ENCODE measurements at regions not wholly inside any gene's neighbourhood (a gene's known extent, or its start where the extent isn't known, plus 50 kb on each side); places are given as distances from the start of the nearest gene placed in this dataset.

DNA sequence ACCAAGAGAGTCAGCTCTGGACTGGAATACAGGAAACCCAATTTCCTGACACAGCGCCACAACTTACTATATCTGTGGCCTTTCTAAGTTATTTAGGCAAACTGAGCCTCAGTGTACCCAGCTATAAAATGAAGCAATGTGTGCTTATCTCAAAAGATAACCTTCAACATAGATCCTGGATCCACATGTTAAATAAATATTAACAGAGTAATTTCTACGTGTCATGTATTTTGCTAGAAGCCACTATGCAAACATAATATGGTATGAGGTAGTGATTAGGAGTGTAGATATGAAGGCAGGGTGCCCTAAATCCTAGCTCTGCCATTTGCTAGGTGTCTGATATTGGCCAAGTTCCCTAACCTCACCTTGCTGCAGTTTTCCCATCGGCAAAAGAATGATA lies 527.0 kb downstream of the RAB28 start:
- Mint-ChIP-seq H3K9me3 (peaks cover 0 to 4% (median 0%) of the 10 kb centered on the region in 7 donors), H3K4me3 (no peak overlapping the region), H3K27me3 (no peaks in the 10 kb centered on the region), H3K36me3 (no peaks in the 10 kb centered on the region), H3K27ac (no peak overlapping the region), H3K4me1 (no peaks in the 10 kb centered on the region)
- ATAC-seq (ENCODE audit: low read depth in 2 of 2) (no peak), DNase-seq (no peak)

- Mint-ChIP-seq H3K27me3 (no peaks in the 10 kb centered on the region), H3K27ac (no peak overlapping the region), H3K4me1 (no peaks in the 10 kb centered on the region), H3K4me3 (no peak overlapping the region), H3K36me3 (no peaks in the 10 kb centered on the region), H3K9me3 (peaks cover 0 to 4% (median 0%) of the 10 kb centered on the region in 7 donors)
- DNase-seq (no peak), ATAC-seq (ENCODE audit: low read depth in 2 of 2) (no peak)
Observed at GRCh38 chr4:12956026-12956425, 528.1 kb downstream of the RAB28 start.

DNA sequence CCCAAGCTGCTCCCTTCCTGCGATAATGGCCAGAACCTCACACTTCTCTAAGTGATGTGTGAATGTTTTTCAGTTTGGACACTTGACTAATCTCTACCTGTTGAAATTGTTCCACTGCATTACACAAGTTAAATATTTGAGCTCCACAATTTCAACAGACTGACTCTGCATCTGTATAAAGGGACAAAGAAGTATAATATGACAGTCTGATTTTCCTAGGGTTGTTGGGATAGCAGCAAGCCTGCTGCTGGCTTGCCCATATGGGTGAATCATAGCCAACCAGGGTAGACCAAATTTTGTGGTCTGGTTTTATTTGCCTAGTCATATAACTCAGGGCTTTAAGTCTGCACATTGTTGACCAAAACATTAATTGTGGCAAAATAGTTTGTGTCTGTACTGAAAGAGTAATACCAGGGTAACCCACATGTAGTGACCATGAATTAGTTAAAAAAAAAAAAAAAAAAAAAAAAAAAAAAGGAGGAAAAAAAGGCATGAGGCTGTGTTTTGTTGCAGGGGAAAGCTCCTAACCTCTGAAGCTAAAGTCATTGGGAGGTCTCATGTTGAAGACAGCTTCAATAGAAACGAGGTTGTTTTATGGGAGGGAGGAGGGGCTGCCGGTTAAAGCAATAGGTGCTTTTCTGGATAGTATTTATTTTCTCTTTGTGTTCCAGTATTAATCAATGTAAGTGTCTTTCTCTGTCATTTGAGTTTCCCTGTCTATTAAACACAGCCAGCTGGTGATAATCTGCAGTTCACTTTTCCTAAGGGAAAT lies 534.2 kb downstream of the RAB28 start:
- H3K36me3 Mint-ChIP-seq = no peaks in the 10 kb centered on the region
- ATAC-seq (ENCODE audit: low read depth in 2 of 2) (no peak), DNase-seq (no peak)
- no peak overlapping the region for H3K27ac Mint-ChIP-seq
- no peak overlapping the region for H3K4me3 Mint-ChIP-seq
- no peaks in the 10 kb centered on the region for H3K27me3 Mint-ChIP-seq
- H3K9me3 Mint-ChIP-seq = no peaks in the 10 kb centered on the region
- no peaks in the 10 kb centered on the region for H3K4me1 Mint-ChIP-seq

DNA sequence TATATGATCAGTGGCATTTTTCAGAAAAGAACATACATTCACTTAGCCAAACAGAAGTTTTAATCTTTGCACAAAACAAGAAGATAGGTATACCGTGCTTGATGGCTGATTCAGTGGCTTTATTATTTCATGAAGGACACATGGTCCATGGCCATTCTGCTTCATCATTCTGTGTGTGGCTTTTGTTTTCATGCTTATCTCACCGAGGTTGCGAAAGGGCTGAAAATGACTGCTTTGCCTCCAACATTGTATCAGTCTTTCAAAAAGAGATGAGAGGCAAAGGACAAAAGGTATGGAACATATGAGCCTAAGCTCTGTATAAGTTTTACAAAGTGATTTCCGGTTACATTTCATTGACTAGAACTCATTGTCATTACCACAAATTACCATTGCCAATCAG lies 541.1 kb downstream of the RAB28 start:
- no peaks in the 10 kb centered on the region for H3K36me3 Mint-ChIP-seq
- no peaks in the 10 kb centered on the region for H3K4me1 Mint-ChIP-seq
- H3K4me3 Mint-ChIP-seq = no peak overlapping the region
- ATAC-seq (ENCODE audit: low read depth in 2 of 2) = no peak
- H3K27ac Mint-ChIP-seq = no peak overlapping the region
- H3K27me3 Mint-ChIP-seq = no peaks in the 10 kb centered on the region
- DNase-seq = no peak
- peaks cover 0 to 8% (median 2%) of the 10 kb centered on the region in 7 donors for H3K9me3 Mint-ChIP-seq

GRCh38 chr4:12933760-12934221 lies 550.3 kb downstream of the RAB28 start:
- no peak overlapping the region for H3K4me3 Mint-ChIP-seq
- H3K9me3 Mint-ChIP-seq = peaks cover 6 to 16% (median 8%) of the 10 kb centered on the region in 7 donors
- no peaks in the 10 kb centered on the region for H3K36me3 Mint-ChIP-seq
- H3K4me1 Mint-ChIP-seq = no peaks in the 10 kb centered on the region
- ATAC-seq (ENCODE audit: low read depth in 2 of 2) (no peak), DNase-seq (no peak)
- H3K27me3 Mint-ChIP-seq = no peaks in the 10 kb centered on the region
- no peak overlapping the region for H3K27ac Mint-ChIP-seq

DNA sequence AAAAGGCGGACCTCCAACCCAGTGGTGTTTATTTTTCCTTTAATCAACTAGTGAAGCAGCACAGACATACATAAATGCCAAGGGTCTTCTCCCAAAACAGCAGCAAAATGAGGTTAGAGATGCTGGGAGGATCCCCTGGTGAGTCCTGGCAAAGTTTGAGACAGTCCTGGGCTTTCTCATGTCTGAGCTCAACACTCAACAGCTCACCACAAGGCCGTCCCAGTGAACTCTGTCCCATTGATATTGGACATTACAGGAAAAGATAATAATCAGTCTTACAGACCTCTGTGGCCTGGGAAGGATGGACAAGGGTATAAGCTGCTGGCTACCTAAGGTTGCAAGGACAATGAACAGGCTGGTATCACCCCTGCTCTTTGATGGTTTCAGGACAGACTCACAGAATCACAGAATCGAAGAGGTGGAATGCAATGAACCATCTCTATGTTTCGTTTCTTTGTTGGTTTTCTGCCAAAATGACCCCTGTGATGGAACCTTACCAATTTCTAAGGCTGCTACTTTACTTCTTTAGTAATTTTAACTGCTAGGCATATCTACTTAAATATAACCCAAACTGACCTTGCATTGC lies 551.8 kb downstream of the RAB28 start:
- DNase-seq = no peak
- no peak overlapping the region for H3K27ac Mint-ChIP-seq
- H3K36me3 Mint-ChIP-seq = no peaks in the 10 kb centered on the region
- ATAC-seq (ENCODE audit: low read depth in 2 of 2) = no peak
- no peak overlapping the region for H3K4me3 Mint-ChIP-seq
- H3K4me1 Mint-ChIP-seq = no peaks in the 10 kb centered on the region
- no peaks in the 10 kb centered on the region for H3K27me3 Mint-ChIP-seq
- H3K9me3 Mint-ChIP-seq = peaks cover 6 to 16% (median 10%) of the 10 kb centered on the region in 7 donors

GRCh38 chr4:12929784-12930183 lies 554.4 kb downstream of the RAB28 start:
- DNase-seq = no peak
- Mint-ChIP-seq H3K4me1 (no peaks in the 10 kb centered on the region), H3K27me3 (no peaks in the 10 kb centered on the region), H3K9me3 (peaks cover 6 to 16% (median 8%) of the 10 kb centered on the region in 7 donors), H3K27ac (no peak overlapping the region), H3K4me3 (peak overlapping the region in 1 of 8 donors; percentile 38), H3K36me3 (no peaks in the 10 kb centered on the region)
- no peak for ATAC-seq (ENCODE audit: low read depth in 2 of 2)

- no peak overlapping the region for H3K4me3 Mint-ChIP-seq
- ATAC-seq (ENCODE audit: low read depth in 2 of 2) (no peak), DNase-seq (no peak)
- H3K27me3 Mint-ChIP-seq = no peaks in the 10 kb centered on the region
- H3K9me3 Mint-ChIP-seq = peaks cover 6 to 16% (median 8%) of the 10 kb centered on the region in 7 donors
- no peaks in the 10 kb centered on the region for H3K36me3 Mint-ChIP-seq
- no peaks in the 10 kb centered on the region for H3K4me1 Mint-ChIP-seq
- H3K27ac Mint-ChIP-seq = no peak overlapping the region
Observed at GRCh38 chr4:12928751-12929150, 555.4 kb downstream of the RAB28 start.

DNA sequence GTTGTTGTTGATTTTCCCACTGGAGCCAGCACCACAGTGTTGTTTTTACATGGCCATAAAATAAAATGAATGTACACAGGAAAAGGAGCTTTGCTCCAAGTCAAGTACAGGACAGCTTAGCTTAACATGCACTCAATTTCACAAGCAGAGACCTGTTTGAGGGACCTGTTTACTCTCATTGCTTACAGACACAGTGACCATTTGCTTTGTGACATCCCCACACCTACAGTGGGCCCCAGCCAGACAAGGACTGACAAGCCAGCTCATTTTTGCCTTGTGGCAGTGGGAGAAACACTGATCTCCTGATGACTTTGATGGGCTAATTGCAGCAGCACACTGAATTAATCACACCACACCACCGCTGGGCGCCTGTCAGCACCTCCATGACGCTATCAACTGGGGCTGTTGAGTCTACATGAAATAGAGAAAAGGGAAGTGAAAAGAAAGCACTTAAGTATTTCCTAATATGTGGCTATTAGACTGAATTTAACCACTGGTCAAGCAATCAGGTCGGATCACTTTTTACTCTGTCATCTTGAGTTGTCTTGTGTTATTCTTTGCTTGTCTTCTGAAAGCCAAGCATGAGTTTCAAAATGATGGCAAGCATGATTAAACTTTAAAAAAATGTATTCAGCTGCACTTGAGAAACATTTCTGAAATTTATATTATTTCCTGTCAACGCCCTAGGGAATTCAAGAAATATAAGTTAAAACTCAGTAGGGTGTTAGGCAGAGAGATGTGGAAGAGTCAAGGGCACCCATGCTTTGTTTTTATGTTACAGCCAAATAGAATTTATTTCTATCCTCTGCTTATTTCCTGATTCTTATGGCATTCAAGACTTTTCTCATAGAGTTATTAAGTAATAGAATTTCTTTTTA lies 557.7 kb downstream of the RAB28 start:
- H3K4me3 Mint-ChIP-seq = no peak overlapping the region
- no peak overlapping the region for H3K27ac Mint-ChIP-seq
- H3K36me3 Mint-ChIP-seq = no peaks in the 10 kb centered on the region
- DNase-seq (no peak), ATAC-seq (ENCODE audit: low read depth in 2 of 2) (no peak)
- H3K4me1 Mint-ChIP-seq = no peaks in the 10 kb centered on the region
- H3K9me3 Mint-ChIP-seq = peaks cover 6 to 16% (median 8%) of the 10 kb centered on the region in 7 donors
- no peaks in the 10 kb centered on the region for H3K27me3 Mint-ChIP-seq

DNA sequence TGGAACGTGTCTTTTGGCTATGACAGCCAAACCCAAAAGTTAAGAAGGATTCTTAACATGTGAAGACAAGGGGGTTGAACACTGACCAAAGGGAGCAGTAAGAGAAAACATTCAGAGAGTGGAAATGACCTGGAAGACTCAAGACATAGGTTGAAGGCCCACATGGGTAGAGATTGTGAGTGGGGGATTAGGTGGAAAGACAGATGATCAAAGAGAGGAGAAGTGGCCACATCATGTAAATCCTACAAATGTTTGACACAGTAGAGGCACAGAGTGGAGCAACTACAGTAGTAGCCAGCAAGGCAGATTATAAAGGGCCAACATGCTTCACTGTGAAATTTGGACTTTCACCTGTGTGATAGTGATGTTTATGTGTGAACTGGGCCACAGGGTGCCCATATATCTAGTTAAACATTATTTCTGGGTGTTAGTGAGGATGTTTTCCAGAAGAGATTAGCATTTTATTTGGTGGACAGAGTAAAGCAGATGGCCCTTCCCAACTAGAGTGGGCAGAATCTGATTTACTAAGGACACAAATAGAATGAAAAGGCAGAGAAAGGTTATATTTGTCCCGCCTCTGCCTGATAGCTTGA lies 559.3 kb downstream of the RAB28 start:
- H3K4me3 Mint-ChIP-seq = no peak overlapping the region
- no peaks in the 10 kb centered on the region for H3K4me1 Mint-ChIP-seq
- DNase-seq = no peak
- H3K27ac Mint-ChIP-seq = no peak overlapping the region
- H3K9me3 Mint-ChIP-seq = peaks cover 3 to 11% (median 5%) of the 10 kb centered on the region in 7 donors
- no peaks in the 10 kb centered on the region for H3K27me3 Mint-ChIP-seq
- H3K36me3 Mint-ChIP-seq = no peaks in the 10 kb centered on the region
- ATAC-seq (ENCODE audit: low read depth in 2 of 2) = no peak

- H3K27me3 Mint-ChIP-seq = no peaks in the 10 kb centered on the region
- no peaks in the 10 kb centered on the region for H3K36me3 Mint-ChIP-seq
- H3K27ac Mint-ChIP-seq = no peak overlapping the region
- H3K4me1 Mint-ChIP-seq = no peaks in the 10 kb centered on the region
- ATAC-seq (ENCODE audit: low read depth in 2 of 2) (no peak), DNase-seq (no peak)
- peaks cover 0 to 8% (median 2%) of the 10 kb centered on the region in 7 donors for H3K9me3 Mint-ChIP-seq
- H3K4me3 Mint-ChIP-seq = no peak overlapping the region
Observed at GRCh38 chr4:12924253-12924652, 559.9 kb downstream of the RAB28 start.

- no peak overlapping the region for H3K4me3 Mint-ChIP-seq
- DNase-seq (no peak), ATAC-seq (ENCODE audit: low read depth in 2 of 2) (no peak)
- H3K27ac Mint-ChIP-seq = no peak overlapping the region
- peaks cover 0 to 9% (median 0%) of the 10 kb centered on the region in 3 donors for H3K27me3 Mint-ChIP-seq
- H3K36me3 Mint-ChIP-seq = no peaks in the 10 kb centered on the region
- peaks cover 3 to 42% (median 12%) of the 10 kb centered on the region in 7 donors for H3K9me3 Mint-ChIP-seq
- H3K4me1 Mint-ChIP-seq = no peaks in the 10 kb centered on the region
Observed at GRCh38 chr4:12912896-12913418, 571.2 kb downstream of the RAB28 start.

DNA sequence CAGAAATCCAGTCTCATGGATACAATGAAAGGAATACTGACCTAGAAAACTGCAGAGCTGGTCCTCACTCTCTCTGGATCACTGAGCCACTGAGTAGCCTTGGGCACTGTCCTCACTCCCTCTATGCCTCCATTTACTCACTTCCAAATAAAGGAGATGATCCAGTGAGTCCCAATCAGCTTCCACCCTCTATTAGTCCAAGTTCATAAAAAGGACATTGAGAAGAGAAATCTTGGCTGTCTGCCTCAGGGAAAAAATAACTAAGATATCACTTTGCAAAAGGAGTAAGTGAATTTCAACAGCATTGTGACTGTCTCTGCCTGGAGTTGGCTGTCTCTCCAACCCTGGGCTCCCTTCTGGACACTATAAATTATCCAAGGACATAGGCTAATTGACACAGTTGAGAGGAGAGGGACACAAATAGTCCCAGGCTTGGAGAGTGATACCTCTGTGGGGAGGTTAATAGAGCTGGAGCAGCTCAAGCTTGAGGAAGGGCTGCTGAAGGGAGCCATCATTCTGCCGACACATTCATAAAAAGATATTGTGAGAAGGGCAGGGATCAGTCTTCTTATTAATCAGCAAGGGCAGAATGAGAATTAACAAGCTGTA lies 572.3 kb downstream of the RAB28 start:
- DNase-seq (no peak), ATAC-seq (ENCODE audit: low read depth in 2 of 2) (no peak)
- no peak overlapping the region for H3K27ac Mint-ChIP-seq
- peaks cover 3 to 42% (median 12%) of the 10 kb centered on the region in 7 donors for H3K9me3 Mint-ChIP-seq
- H3K27me3 Mint-ChIP-seq = peaks cover 0 to 9% (median 0%) of the 10 kb centered on the region in 3 donors
- no peaks in the 10 kb centered on the region for H3K4me1 Mint-ChIP-seq
- no peaks in the 10 kb centered on the region for H3K36me3 Mint-ChIP-seq
- H3K4me3 Mint-ChIP-seq = no peak overlapping the region
